ENCODE measurements at regions not wholly inside any gene's neighbourhood (a gene's known extent, or its start where the extent isn't known, plus 50 kb on each side); places are given as distances from the start of the nearest gene placed in this dataset.

DNA sequence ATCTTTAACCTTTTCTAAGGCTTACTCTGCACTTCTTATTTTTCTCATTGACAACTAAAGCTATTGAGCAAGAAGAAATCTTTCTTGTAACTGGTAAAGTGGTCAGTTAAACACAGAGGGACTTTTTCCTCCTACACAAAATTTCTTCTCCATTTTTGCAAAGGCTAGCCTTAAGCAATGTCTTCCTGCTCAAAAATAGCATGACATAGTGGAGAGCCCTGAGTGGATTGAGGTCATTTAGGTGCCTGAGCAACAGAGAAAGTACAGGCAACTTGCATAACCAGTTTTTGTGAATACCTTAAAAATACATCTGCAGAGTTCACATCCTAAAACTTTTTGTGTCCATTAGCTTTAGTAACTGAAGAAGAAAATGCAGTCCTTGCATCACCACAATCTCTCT is 144.7 kb upstream of the TTC14 start:
- DNase-seq = no peak
- in situ Hi-C loops (cut with MboI; ENCODE audit: low pct_ligation_motif_present in 1 of 4, low pct_unique_long_range_greater_than_20kb in 1 of 4, low sequenced_read_pairs in 3 of 4) (no loop called here), intact Hi-C loops (cut with DNase I; ENCODE audit: low total_unique reads) (no loop called here)
- H3K4me1 ChIP-seq = no peaks in the 10 kb centered on the region
- no peak for TF ChIP-seq POLR2AphosphoS5 (IDR thresholded peaks at IDR 0.05)
- TF ChIP-seq, protein P1, sequence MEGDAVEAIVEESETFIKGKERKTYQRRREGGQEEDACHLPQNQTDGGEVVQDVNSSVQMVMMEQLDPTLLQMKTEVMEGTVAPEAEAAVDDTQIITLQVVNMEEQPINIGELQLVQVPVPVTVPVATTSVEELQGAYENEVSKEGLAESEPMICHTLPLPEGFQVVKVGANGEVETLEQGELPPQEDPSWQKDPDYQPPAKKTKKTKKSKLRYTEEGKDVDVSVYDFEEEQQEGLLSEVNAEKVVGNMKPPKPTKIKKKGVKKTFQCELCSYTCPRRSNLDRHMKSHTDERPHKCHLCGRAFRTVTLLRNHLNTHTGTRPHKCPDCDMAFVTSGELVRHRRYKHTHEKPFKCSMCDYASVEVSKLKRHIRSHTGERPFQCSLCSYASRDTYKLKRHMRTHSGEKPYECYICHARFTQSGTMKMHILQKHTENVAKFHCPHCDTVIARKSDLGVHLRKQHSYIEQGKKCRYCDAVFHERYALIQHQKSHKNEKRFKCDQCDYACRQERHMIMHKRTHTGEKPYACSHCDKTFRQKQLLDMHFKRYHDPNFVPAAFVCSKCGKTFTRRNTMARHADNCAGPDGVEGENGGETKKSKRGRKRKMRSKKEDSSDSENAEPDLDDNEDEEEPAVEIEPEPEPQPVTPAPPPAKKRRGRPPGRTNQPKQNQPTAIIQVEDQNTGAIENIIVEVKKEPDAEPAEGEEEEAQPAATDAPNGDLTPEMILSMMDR (IDR thresholded peaks at IDR 0.05) = no peak
- TF ChIP-seq POLR2A (IDR thresholded peaks at IDR 0.05) = no peak
- TF ChIP-seq EP300 (IDR thresholded peaks at IDR 0.05; ENCODE audit: low read depth) = no peak
- H3K36me3 ChIP-seq = no peaks in the 10 kb centered on the region
- H3K27ac ChIP-seq = no peak overlapping the region
- no peak overlapping the region for H3K4me3 ChIP-seq
- H3K27me3 ChIP-seq = no peaks in the 10 kb centered on the region
- H3K9me3 ChIP-seq = peaks cover 0 to 6% of the 10 kb centered on the region in 2 donors

DNA sequence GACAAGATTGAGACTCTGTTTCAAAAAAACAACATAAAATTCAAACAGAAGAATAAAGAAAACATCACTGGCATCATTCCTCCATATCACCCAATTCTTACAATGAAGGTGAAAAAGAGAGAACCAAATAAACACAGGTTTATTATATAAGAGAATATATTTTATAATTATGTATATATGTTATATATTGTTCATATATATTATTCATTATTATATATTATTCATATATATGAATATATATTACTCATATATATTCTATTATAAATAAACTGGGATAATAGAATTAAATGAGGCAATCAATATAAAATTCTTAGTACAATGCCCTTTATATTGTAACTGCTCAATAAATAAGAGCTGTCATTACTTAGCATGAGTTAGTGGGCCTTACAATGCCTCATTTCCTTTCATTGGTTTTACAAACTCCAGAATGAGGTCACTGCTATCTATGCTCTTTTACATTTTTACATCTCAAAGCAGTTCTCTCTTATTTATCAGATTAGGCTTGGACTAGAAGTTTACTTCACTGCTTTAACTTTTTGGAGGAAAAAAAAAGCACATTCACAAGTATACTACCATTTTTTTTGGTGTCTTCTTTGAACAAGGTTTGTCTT is 135.5 kb upstream of the TTC14 start:
- in situ Hi-C loops (cut with MboI; ENCODE audit: low pct_ligation_motif_present in 1 of 4, low pct_unique_long_range_greater_than_20kb in 1 of 4, low sequenced_read_pairs in 3 of 4) (no loop called here), intact Hi-C loops (cut with DNase I; ENCODE audit: low total_unique reads) (no loop called here)
- Histone ChIP-seq H3K9me3 (no peaks in the 10 kb centered on the region), H3K27me3 (no peaks in the 10 kb centered on the region), H3K4me1 (no peaks in the 10 kb centered on the region), H3K36me3 (no peaks in the 10 kb centered on the region), H3K4me3 (no peak overlapping the region), H3K27ac (no peak overlapping the region)
- no peak for DNase-seq
- TF ChIP-seq EP300 (IDR thresholded peaks at IDR 0.05; ENCODE audit: low read depth) = no peak
- no peak for TF ChIP-seq POLR2AphosphoS5 (IDR thresholded peaks at IDR 0.05)

DNA sequence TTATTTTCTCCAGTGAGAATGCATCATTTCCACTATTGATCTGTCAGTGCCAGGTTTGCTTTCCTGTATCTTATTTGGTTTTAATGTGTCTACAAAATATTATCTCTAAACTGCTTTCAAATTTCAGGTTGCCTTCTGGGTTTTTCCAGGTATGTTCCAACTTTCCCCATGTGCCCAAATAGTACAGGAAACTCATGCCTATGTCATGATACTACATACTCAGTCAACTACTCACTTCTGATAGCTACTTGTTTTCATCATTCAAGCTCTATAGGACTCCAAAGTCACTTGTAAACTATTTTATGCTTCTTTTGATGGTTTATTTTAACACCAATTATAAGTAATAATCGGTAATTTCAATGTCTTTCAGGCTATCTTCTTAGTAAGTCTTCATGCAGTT is 134.8 kb upstream of the TTC14 start:
- 54 to 69% methylated on average over 1 of the region's 1 CpG for WGBS, 2 donors (ENCODE audit: low coverage in 1 of 2)
- DNase-seq = no peak
- Histone ChIP-seq H3K36me3 (no peaks in the 10 kb centered on the region), H3K27ac (no peak overlapping the region), H3K4me1 (no peaks in the 10 kb centered on the region), H3K4me3 (no peak overlapping the region), H3K27me3 (no peaks in the 10 kb centered on the region), H3K9me3 (no peaks in the 10 kb centered on the region)
- no peak for TF ChIP-seq POLR2AphosphoS5 (IDR thresholded peaks at IDR 0.05)
- TF ChIP-seq, protein P1 (IDR thresholded peaks at IDR 0.05) = no peak
- TF ChIP-seq EP300 (IDR thresholded peaks at IDR 0.05; ENCODE audit: low read depth) = no peak
- no peak for TF ChIP-seq POLR2A (IDR thresholded peaks at IDR 0.05)
- in situ Hi-C loops (cut with MboI; ENCODE audit: low pct_ligation_motif_present in 1 of 4, low pct_unique_long_range_greater_than_20kb in 1 of 4, low sequenced_read_pairs in 3 of 4) = no loop called here
- intact Hi-C loops (cut with DNase I; ENCODE audit: low total_unique reads) = no loop called here

DNA sequence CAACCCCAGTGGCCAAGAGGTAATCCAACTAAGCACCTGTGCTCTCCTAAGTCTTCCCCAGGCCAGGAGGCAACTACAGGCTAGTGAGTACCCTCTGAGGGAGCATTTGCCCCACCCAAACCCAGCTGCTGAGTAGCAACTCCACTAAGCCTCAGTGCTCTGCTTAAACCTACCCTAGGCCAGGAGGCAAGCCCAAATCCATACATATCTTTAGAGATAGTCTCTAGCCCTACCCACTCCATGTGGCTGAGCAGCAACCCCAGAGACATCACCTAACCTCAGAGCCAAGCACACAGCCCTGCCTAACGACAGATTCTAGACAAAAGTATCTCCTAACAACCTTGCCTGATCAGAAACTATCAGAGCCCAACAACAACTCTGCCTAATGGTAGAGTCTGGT is 132.8 kb upstream of the TTC14 start:
- H3K4me3 ChIP-seq = no peak overlapping the region
- no peak overlapping the region for H3K27ac ChIP-seq
- H3K36me3 ChIP-seq = no peaks in the 10 kb centered on the region
- H3K27me3 ChIP-seq = no peaks in the 10 kb centered on the region
- DNase-seq = no peak
- H3K9me3 ChIP-seq = no peaks in the 10 kb centered on the region
- 56% methylated on average over 1 of the region's 1 CpG; no CpG with 5 or more reads in 1 of the 2 donors for WGBS, 2 donors (ENCODE audit: low coverage in 1 of 2)
- in situ Hi-C loops (cut with MboI; ENCODE audit: low pct_ligation_motif_present in 1 of 4, low pct_unique_long_range_greater_than_20kb in 1 of 4, low sequenced_read_pairs in 3 of 4) (no loop called here), intact Hi-C loops (cut with DNase I; ENCODE audit: low total_unique reads) (no loop called here)
- no peaks in the 10 kb centered on the region for H3K4me1 ChIP-seq
- TF ChIP-seq POLR2A (IDR thresholded peaks at IDR 0.05) = no peak
- TF ChIP-seq, protein P1 (IDR thresholded peaks at IDR 0.05) = no peak
- no peak for TF ChIP-seq EP300 (IDR thresholded peaks at IDR 0.05; ENCODE audit: low read depth)
- TF ChIP-seq POLR2AphosphoS5 (IDR thresholded peaks at IDR 0.05) = no peak

DNA sequence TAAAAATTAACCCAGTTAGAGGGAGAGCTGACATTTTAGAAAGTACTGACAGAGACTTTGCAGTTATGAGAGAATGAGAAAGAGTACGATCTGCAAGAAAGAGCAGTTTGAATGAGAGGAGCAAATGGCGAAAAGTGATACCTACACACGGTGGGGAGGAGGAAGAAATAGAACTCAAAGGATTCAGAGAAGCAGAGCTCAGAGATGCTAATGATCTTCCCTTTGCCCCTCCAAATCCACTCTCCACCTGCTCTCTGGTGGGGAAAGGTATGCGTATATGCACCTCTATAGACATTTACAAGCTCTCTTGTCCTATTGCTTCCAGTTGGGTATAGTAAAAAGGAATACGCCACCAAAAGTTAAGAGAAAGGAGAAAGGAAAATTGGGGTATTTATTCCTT is 123.3 kb upstream of the TTC14 start:
- in situ Hi-C loops (cut with MboI; ENCODE audit: low pct_ligation_motif_present in 1 of 4, low pct_unique_long_range_greater_than_20kb in 1 of 4, low sequenced_read_pairs in 3 of 4) = no loop called here
- no peaks in the 10 kb centered on the region for H3K4me1 ChIP-seq
- no peaks in the 10 kb centered on the region for H3K9me3 ChIP-seq
- H3K36me3 ChIP-seq = no peaks in the 10 kb centered on the region
- TF ChIP-seq POLR2AphosphoS5 (IDR thresholded peaks at IDR 0.05) (no peak), EP300 (IDR thresholded peaks at IDR 0.05; ENCODE audit: low read depth) (no peak), POLR2A (IDR thresholded peaks at IDR 0.05) (no peak)
- TF ChIP-seq, protein P1 (IDR thresholded peaks at IDR 0.05) = no peak
- 81 to 85% methylated on average over 5 of the region's 5 CpGs for WGBS, 2 donors (ENCODE audit: low coverage in 1 of 2)
- DNase-seq = no peak
- intact Hi-C loops (cut with DNase I; ENCODE audit: low total_unique reads) = no loop called here
- H3K4me3 ChIP-seq = no peak overlapping the region
- H3K27me3 ChIP-seq = no peaks in the 10 kb centered on the region
- H3K27ac ChIP-seq = no peak overlapping the region
